CD4-positive, alpha-beta T cell (primary cell): ENCODE measurements at regions not wholly inside any gene's neighbourhood (a gene's known extent, or its start where the extent isn't known, plus 50 kb on each side); places are given as distances from the start of the nearest gene placed in this dataset.

Experiments used
- ATAC-seq: fragments of 200-7000 bp; cut with Tn5 transposase; one replicate; pipeline ENCODE4 v1.10.0; 2022; ENCODE audit warnings: mild to moderate bottlenecking; ENCODE audit not compliant: poor library complexity
- CTCF ChIA-PET: fragments of 350-600 bp; sonication (Branson Sonifier 250); formaldehyde crosslinking; loops from one replicate; lab custom pipeline; 2021; ENCODE audit warnings: antibody characterized with exemption, inconsistent platforms; lab: Charles Lee
- POLR2A ChIA-PET: fragments of 350-600 bp; sonication (Branson Sonifier 250); formaldehyde crosslinking; loops from one replicate; lab custom pipeline; 2021; ENCODE audit warnings: antibody characterized with exemption, inconsistent platforms; lab: Charles Lee
- DNase-seq, 14 experiments: peaks; one replicate each; pipeline ENCODE4 v3.0.0-alpha.2; 2013 to 2020; ENCODE audit warnings: mixed read lengths in 2 of 14
- H3K27ac ChIP-seq, 2 donors: one replicate each; pipeline versions ENCODE4 v1.5.1 to v1.7.0; 2013; ENCODE audit warnings: low read length in 2 of 2, low read depth in 1 of 2, mild to moderate bottlenecking in 1 of 2
- H3K27me3 ChIP-seq, 2 experiments: 1 replicate in 1 of 2; 2 replicates in 1 of 2; pipeline versions ENCODE4 v1.6.1 to v1.7.0; 2013; ENCODE audit warnings: low read length in 2 of 2, control low read depth in 1 of 2, mild to moderate bottlenecking in 1 of 2, moderate library complexity in 1 of 2; ENCODE audit not compliant: insufficient read depth in 2 of 2, control insufficient read depth in 1 of 2
- H3K36me3 ChIP-seq: one replicate; pipeline ENCODE4 v1.6.1; 2013; ENCODE audit warnings: low read length, control low read depth; ENCODE audit not compliant: insufficient read depth
- H3K4me1 ChIP-seq: one replicate; pipeline ENCODE4 v1.6.1; 2013; ENCODE audit warnings: low read length, control low read depth; ENCODE audit not compliant: insufficient read depth
- H3K4me3 ChIP-seq: one replicate; pipeline ENCODE4 v1.5.1; 2013; ENCODE audit warnings: mild to moderate bottlenecking, low read length, moderate library complexity
- H3K9me3 ChIP-seq, 2 experiments: 1 replicate in 1 of 2; 2 replicates in 1 of 2; pipeline versions ENCODE4 v1.6.1 to v1.7.0; 2013; ENCODE audit warnings: low read length in 2 of 2, mild to moderate bottlenecking in 2 of 2, control low read depth in 1 of 2, moderate library complexity in 1 of 2; ENCODE audit not compliant: control insufficient read depth in 1 of 2, insufficient read depth in 1 of 2
- H3K27ac Mint-ChIP-seq: one replicate; pipeline ENCODE4 v1.8.0; 2020; ENCODE audit warnings: mixed read lengths
- H3K27me3 Mint-ChIP-seq: one replicate; pipeline ENCODE4 v1.8.0; 2021; ENCODE audit warnings: mixed read lengths
- H3K36me3 Mint-ChIP-seq: one replicate; pipeline ENCODE4 v1.8.0; 2021; ENCODE audit warnings: low read depth, mixed read lengths
- H3K4me1 Mint-ChIP-seq: one replicate; pipeline ENCODE4 v1.8.0; 2021; ENCODE audit warnings: low read depth, mixed read lengths
- H3K4me3 Mint-ChIP-seq: one replicate; pipeline ENCODE4 v1.8.0; 2020; ENCODE audit warnings: mild to moderate bottlenecking, mixed read lengths
- H3K9me3 Mint-ChIP-seq: one replicate; pipeline ENCODE4 v1.8.0; 2020; ENCODE audit warnings: mixed read lengths
- CTCF ChIP-seq: fragments of 200-600 bp; IDR thresholded peaks from one replicate; pipeline ENCODE4 v1.8.0; 2022; ENCODE audit warnings: antibody characterized with exemption, mild to moderate bottlenecking
- intact Hi-C, 2 experiments: fragments of 100-400 bp; cut with DNase I in 1 of 2; cut with micrococcal nuclease in 1 of 2; formaldehyde crosslinking; loops; one replicate each; pipeline versions ENCODE4 v1.15.1 to v1.9.0; 2023 to 2025; cut with DNase I, micrococcal nuclease

GRCh38 chr18:27314996-27315395, 129.9 kb upstream of the CHST9 start:
- Histone ChIP-seq H3K36me3 (no peaks in the 10 kb centered on the region), H3K4me3 (no peak overlapping the region), H3K27ac (no peak overlapping the region), H3K27me3 (no peaks in the 10 kb centered on the region), H3K9me3 (no peaks in the 10 kb centered on the region), H3K4me1 (no peaks in the 10 kb centered on the region)
- no peak for TF ChIP-seq CTCF
- Mint-ChIP-seq H3K4me3 (no peak overlapping the region), H3K36me3 (no peaks in the 10 kb centered on the region), H3K27ac (no peak overlapping the region), H3K27me3 (no peaks in the 10 kb centered on the region), H3K9me3 (peaks cover 2% of the 10 kb centered on the region), H3K4me1 (no peaks in the 10 kb centered on the region)
- DNase-seq: no peak
- ChIA-PET POLR2A (no interaction called here), CTCF (no interaction called here)
- no peak for ATAC-seq
- intact Hi-C loops: no loop called here

GRCh38 chr18:27313678-27314077, 128.6 kb upstream of the CHST9 start:
- Mint-ChIP-seq H3K4me1 (no peaks in the 10 kb centered on the region), H3K27ac (no peak overlapping the region), H3K27me3 (no peaks in the 10 kb centered on the region), H3K36me3 (no peaks in the 10 kb centered on the region), H3K9me3 (peaks cover under 1% of the 10 kb centered on the region), H3K4me3 (no peak overlapping the region)
- ChIA-PET POLR2A (no interaction called here), CTCF (no interaction called here)
- Histone ChIP-seq H3K4me3 (no peak overlapping the region), H3K9me3 (no peaks in the 10 kb centered on the region), H3K4me1 (no peaks in the 10 kb centered on the region), H3K27me3 (no peaks in the 10 kb centered on the region), H3K27ac (no peak overlapping the region), H3K36me3 (no peaks in the 10 kb centered on the region)
- ATAC-seq: no peak
- TF ChIP-seq CTCF: no peak
- intact Hi-C loops: no loop called here
- DNase-seq: no peak

GRCh38 chr18:27312853-27313252, 127.7 kb upstream of the CHST9 start:
- H3K36me3 ChIP-seq: no peaks in the 10 kb centered on the region
- no peak overlapping the region for H3K4me3 Mint-ChIP-seq
- POLR2A ChIA-PET: no interaction called here
- TF ChIP-seq CTCF: no peak
- ATAC-seq: no peak
- H3K27ac ChIP-seq: no peak overlapping the region
- no peaks in the 10 kb centered on the region for H3K4me1 Mint-ChIP-seq
- DNase-seq: no peak
- no peaks in the 10 kb centered on the region for H3K27me3 ChIP-seq
- no peaks in the 10 kb centered on the region for H3K9me3 Mint-ChIP-seq
- H3K27ac Mint-ChIP-seq: no peak overlapping the region
- no peaks in the 10 kb centered on the region for H3K4me1 ChIP-seq
- no peaks in the 10 kb centered on the region for H3K9me3 ChIP-seq
- no peaks in the 10 kb centered on the region for H3K27me3 Mint-ChIP-seq
- H3K36me3 Mint-ChIP-seq: no peaks in the 10 kb centered on the region
- CTCF ChIA-PET: no interaction called here
- H3K4me3 ChIP-seq: no peak overlapping the region
- intact Hi-C loops: no loop called here
